ENCODE measurements at regions not wholly inside any gene's neighbourhood (a gene's known extent, or its start where the extent isn't known, plus 50 kb on each side); places are given as distances from the start of the nearest gene placed in this dataset.

- DNase-seq = no peak
Measured at GRCh38 chr13:107130566-107130965, 562.6 kb upstream of the ARGLU1 start.

GRCh38 chr13:107124730-107125129, 556.8 kb upstream of the ARGLU1 start:
- no peak for DNase-seq

DNA sequence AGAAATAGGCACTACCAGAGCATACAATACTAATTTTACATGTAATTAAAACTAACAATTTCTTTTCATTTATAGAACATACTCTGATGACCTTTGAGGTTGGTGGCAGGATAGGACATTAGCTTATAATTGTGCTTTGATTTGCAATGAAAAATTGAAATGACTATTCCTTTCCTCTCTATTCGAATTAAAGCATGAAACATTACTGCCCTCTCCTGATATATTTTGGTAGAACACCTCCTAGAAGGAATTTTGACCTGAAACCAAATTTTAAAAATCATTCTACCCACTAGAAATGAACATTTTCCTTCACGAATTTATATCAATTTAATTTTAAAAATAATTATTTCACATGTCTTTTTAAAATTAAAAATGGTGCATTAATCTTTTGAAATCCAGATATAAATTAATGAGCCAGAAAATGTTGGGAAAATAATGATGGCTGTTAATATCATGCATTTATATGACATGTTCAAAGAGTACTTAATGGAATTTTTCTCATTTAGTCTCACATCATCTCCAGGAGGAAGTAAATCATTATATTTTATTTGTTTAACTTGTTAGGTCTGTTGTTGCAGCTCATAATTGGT, 556.3 kb upstream of the ARGLU1 start:
- DNase-seq = no peak

DNA sequence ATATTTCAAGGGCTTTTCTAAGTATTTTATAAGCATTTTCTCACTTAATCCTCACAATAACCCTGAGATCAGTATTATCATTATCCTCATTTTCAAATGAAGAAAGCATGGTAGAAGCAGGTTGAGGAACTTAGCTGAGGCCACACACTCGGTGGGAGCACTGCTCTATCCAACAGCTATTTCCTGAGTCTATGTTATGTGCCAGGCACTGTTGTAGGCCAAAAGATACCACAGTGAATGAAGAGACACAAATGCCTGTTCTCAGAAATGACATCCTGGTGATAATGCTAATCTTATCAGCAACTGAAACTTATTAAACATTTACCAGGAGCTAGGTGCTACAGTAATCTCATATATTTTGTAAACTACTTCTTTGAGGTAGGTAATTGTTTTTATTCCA, 553.9 kb upstream of the ARGLU1 start:
- DNase-seq = no peak

- no peak for DNase-seq
Measured at GRCh38 chr13:107119989-107120881, 552.3 kb upstream of the ARGLU1 start.

DNA sequence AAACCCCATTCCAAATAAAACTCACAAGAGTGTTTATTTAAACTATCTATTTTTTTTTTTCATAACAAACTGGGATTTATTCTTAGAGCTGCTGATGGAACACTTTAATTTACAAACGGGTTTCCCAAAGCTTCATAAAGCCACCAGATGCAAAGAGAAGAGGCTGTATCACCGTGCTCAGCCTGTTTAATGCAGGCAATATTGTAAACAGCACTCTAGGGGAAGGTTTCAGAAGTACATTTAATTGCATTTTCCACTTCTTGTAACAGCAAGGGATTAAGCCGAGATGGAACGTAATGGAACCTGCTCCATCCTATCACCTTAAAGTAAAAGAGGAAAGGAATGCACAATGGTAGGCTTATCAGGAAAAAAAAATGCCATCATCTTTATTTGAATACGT, 550.6 kb upstream of the ARGLU1 start:
- DNase-seq = no peak

DNA sequence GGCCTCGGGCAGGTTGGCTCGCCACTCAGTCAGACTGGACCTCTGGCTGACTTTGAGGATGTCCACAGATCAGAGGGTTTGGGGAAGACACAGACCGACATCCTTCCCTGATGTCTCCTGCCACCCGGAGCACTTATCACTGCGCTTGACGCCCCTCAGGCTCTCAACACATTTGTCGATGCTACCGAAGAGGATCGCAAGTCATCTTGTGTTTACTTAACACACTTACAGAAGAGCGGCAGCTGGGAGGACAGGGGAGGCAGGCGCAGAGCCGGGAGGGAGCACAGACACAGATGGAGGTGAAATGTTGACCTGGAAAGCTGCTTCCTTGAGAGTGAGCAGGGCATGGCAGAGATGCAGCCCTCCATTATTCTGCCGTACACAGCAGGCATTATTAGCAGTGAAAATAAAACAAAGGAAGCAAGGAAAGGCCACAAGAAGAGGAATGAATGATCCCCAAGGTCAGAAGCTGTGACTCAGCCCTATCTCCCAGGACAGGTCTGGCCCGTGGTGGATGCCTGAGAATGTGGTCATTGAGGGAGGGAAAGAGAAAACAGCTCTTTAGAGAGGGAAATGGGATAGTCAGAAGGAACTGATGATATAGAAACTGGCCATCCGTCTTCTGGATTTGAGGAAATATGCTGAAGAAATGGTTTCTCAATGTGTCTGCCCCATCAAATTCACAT, 549.5 kb upstream of the ARGLU1 start:
- no peak for DNase-seq

- DNase-seq = no peak
Measured at GRCh38 chr13:107113387-107113786, 545.5 kb upstream of the ARGLU1 start.

DNA sequence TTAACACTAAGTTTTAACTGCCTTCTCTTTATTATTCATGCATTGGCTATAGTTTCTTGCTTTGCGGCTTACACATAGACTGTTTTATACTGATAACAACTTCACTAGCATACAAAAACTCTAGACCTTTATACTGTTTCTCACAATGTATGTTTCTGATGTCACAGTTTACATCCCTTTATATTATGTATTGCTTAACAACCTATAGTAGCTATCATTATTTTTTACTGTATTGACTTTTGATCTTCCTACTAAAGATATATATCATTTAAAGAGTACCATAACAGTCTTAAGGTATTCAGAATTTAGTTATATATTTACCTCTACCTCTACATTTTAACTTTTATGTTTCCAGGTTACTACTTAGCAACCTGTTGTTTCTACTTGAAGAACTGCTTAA, 543.3 kb upstream of the ARGLU1 start:
- DNase-seq = no peak

- DNase-seq = no peak
Measured at GRCh38 chr13:107104631-107105030, 536.7 kb upstream of the ARGLU1 start.

GRCh38 chr13:107102676-107103075, 534.7 kb upstream of the ARGLU1 start:
- DNase-seq = no peak

DNA sequence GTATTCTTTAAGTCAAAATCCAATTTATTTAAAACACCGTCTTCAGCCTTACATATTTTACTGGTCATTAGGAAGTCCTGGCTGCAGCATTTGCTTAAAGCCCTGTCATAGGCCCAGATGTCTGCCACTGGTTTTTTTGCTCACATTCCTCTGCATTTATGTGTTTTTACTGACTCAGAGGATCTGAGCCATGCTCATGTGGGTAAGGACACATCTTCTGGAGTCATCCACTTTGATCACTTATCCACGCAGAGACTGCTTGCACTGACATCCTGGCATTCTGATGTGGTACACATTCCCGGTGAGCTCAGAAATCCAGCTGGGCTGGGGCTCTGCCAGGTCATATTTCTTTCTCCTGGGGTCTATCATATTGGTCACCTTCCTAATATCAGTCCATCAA, 531.7 kb upstream of the ARGLU1 start:
- no peak for DNase-seq

DNA sequence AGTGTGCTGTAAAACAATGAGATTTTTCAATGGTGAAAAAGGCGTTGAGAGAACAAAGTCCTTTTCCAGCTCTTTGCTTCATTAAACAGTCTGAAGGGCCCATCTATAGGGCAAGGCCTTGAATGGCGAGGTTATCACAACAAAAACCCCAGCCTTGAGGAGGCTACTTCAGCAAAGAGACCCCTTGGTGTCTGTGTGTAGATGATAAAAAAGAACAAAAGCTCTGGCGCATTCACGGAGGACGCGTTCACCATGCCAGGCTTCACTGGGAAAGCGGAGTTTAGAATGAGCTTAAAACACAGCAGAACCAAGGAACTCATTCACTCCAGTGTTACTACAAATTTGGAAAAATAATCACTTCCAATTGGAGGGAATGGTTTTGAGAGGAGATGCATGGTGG, 530.0 kb upstream of the ARGLU1 start:
- no peak for DNase-seq

GRCh38 chr13:107095876-107096275, 527.9 kb upstream of the ARGLU1 start:
- no peak for DNase-seq

GRCh38 chr13:107091861-107092260, 523.9 kb upstream of the ARGLU1 start:
- DNase-seq = no peak

GRCh38 chr13:107091428-107091827, 523.5 kb upstream of the ARGLU1 start:
- no peak for DNase-seq

- DNase-seq = no peak
Measured at GRCh38 chr13:107088061-107088460, 520.1 kb upstream of the ARGLU1 start.

DNA sequence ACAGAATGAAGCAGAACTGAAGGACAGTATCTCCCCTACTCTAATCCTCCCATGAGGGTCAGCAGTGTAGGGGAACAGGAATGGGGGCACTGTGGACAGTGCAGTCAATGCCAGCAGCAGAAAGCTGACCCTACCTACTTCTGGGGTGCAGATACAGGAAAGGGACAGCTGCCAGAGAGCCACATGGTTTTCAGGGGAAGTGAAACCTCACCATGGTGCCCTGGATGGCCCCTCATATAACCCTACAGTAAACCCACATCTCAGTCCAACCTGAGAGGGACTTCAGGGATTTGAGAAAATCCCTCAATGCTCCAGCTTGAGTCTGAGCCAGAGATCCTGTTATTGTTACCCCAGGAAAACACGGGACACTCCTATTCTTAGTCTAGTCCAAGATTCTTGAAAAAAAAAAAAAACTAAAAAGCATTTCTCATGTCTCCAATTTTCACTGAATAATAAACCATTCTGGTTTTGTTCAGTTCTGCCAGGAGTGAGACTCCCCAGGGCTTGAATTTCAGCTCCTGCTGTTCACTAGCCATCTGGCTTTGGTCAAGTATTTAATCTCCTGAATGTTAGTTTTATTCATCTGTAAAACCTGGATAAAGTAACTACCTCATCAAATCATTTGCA, 511.6 kb upstream of the ARGLU1 start:
- DNase-seq = no peak

DNA sequence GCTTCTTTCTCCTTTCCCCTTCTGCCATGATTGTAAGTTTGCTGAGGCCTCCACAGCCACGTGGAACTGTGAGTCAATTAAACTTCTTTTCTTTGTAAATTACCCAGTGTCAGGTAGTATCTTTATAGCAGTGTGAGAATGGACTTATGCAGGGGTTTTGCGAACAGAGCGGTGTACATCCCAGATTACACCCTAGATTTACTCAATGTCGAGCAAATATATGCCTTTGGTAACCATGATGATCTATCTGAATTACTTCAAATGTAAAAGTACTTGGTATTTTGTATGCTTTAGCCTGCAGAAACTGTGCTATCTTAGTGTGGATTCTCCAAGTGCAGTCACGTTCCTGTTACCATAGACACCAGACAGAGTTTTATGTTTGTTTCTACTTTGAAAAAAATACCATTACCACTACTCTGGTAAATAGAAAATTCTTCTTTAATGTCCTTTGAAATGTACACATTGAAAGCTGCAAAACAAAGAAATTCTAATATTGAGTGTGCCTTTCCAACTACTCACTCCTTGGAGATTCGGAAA, 510.4 kb upstream of the ARGLU1 start:
- no peak for DNase-seq

- no peak for DNase-seq
Measured at GRCh38 chr13:107076801-107077200, 508.9 kb upstream of the ARGLU1 start.

GRCh38 chr13:107075576-107075975, 507.6 kb upstream of the ARGLU1 start:
- no peak for DNase-seq

- no peak for DNase-seq
Measured at GRCh38 chr13:107070792-107071191, 502.9 kb upstream of the ARGLU1 start.

DNA sequence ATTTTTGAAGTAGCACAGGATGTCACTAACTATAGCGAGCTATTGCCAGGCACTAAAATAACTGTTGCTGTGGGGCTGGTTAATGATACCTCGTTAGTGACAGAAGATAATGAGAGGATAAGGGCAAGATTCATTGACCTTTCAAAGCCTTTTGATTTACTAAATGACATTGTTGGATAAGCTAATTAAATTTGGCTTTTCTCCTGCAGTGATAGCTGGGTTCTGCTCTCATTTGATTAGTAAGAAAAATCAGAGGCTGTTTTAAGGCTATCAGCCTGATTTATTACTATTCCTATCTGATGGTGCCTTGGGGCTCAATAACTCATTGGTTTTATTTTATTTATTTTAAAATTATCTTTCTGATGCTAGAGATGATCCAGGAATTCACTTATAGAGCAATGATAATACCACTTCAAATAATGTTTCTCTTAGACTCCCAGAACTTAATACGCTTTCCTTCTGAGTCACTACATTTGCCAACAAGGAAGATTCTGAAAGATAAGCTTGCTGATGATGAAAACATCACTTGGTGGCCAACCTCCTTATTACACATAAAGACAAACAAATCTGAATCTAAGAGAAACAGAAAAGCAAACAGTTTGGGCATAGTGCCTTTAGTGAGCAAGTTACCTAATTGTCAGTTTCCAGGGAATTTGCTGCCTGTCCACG, 501.3 kb upstream of the ARGLU1 start:
- DNase-seq = no peak

Measured in bone marrow (tissue), 2 donors.